K562 (cell line): ENCODE measurements at regions not wholly inside any gene's neighbourhood (a gene's known extent, or its start where the extent isn't known, plus 50 kb on each side); places are given as distances from the start of the nearest gene placed in this dataset.
A peak's percentile ranks its signal among the peaks of the same experiment; 100 is the strongest.

Experiments
- ATAC-seq: fragments of 200-7000 bp; cut with Tn5 transposase; 3 replicates; pipeline ENCODE4 v1.9.1; 2020; ENCODE audit warnings: moderate library complexity
- BruUV-seq: library from RNA; stranded (reverse); fragments of 400-500 nt; replicated peaks from 2 replicates; lab custom pipeline; 2021; lab: Mats Ljungman, UMichigan
- CTCF ChIA-PET: fragments of 300-600 bp; formaldehyde crosslinking; extraction: SDS; loops from one replicate; lab custom pipeline; 2021; ENCODE audit warnings: low intra/inter-chr PET ratio; lab: Yijun Ruan, JAX
- POLR2A ChIA-PET: fragments of 300-600, 350-650 bp; sonication (Branson Sonifier 250); formaldehyde crosslinking; extraction: SDS; loops from one replicate; lab custom pipeline; 2021; ENCODE audit warnings: antibody characterized with exemption, inconsistent platforms; lab: Yijun Ruan, JAX
- DNase-seq, 4 experiments: peaks; one replicate each; pipeline versions ENCODE4 v3.0.0 to v3.0.0-alpha.2; 2011 to 2018; ENCODE audit warnings: low spot score in 3 of 4, mixed read lengths in 3 of 4; ENCODE audit errors: extremely low read depth in 1 of 4
- FAIRE-seq: peaks from 2 replicates; lab custom pipeline; 2011; peaks lifted over from hg19 to GRCh38; lab: Jason Lieb, UNC
- H2AFZ ChIP-seq: 2 replicates; pipeline ENCODE4 v1.6.0; 2011; ENCODE audit warnings: low read depth, low read length, control low read depth, inconsistent platforms
- H3K27ac ChIP-seq: fragments of 200-600 bp; 3 replicates; pipeline ENCODE4 v1.8.0; 2011; ENCODE audit warnings: low read depth, mild to moderate bottlenecking, control low read depth, inconsistent platforms, low read length, moderate library complexity, mixed read lengths; ENCODE audit errors: extremely low read depth
- H3K27me3 ChIP-seq, 2 experiments: fragments of 300-600 bp in 1 of 2; 2 replicates in 1 of 2; 3 replicates in 1 of 2; pipeline versions ENCODE4 v1.6.0 to v1.8.0; 2011; ENCODE audit warnings: inconsistent platforms in 2 of 2, low read length in 2 of 2, mild to moderate bottlenecking in 1 of 2, mixed read lengths in 1 of 2, moderate library complexity in 1 of 2; ENCODE audit not compliant: control insufficient read depth in 2 of 2, insufficient read depth in 2 of 2
- H3K36me3 ChIP-seq: fragments of 300-600 bp; 3 replicates; pipeline ENCODE4 v1.8.0; 2011; ENCODE audit warnings: mild to moderate bottlenecking, low read length, inconsistent platforms; ENCODE audit not compliant: control insufficient read depth, insufficient read depth
- H3K4me1 ChIP-seq, 2 experiments: fragments of 200-600 bp in 1 of 2; replicated peaks in 1 of 2; 2 replicates in 1 of 2; 3 replicates in 1 of 2; pipeline versions ENCODE4 v1.5.1 to v1.8.0; 2011; ENCODE audit warnings: inconsistent platforms in 2 of 2, low read length in 2 of 2, mild to moderate bottlenecking in 1 of 2, mixed read lengths in 1 of 2, moderate library complexity in 1 of 2; ENCODE audit not compliant: control insufficient read depth in 2 of 2, insufficient read depth in 2 of 2
- H3K4me2 ChIP-seq: 2 replicates; pipeline ENCODE4 v1.6.1; 2011; ENCODE audit warnings: low read length, control low read depth, inconsistent platforms, mixed read lengths; ENCODE audit not compliant: insufficient read depth
- H3K4me3 ChIP-seq: fragments of 200-600 bp; sonication (generic), shearing (Covaris generic); 2 replicates; pipeline ENCODE4 v1.5.1; 2016; ENCODE audit warnings: control low read depth, inconsistent platforms
- H3K79me2 ChIP-seq: fragments of 200-600 bp; 3 replicates; pipeline ENCODE4 v1.8.0; 2011; ENCODE audit warnings: low read length, inconsistent platforms; ENCODE audit not compliant: control insufficient read depth, insufficient read depth
- H3K9ac ChIP-seq, 2 experiments: 2 replicates each; pipeline versions ENCODE4 v1.6.0 to v1.6.1; 2011; ENCODE audit warnings: low read depth in 2 of 2, low read length in 2 of 2, control low read depth in 1 of 2, inconsistent platforms in 1 of 2, mild to moderate bottlenecking in 1 of 2, mixed read lengths in 1 of 2; ENCODE audit not compliant: insufficient read depth in 1 of 2
- H3K9me1 ChIP-seq: one replicate; pipeline ENCODE4 v1.6.0; 2011; ENCODE audit warnings: inconsistent platforms, mild to moderate bottlenecking, low read length, moderate library complexity; ENCODE audit not compliant: control insufficient read depth, insufficient read depth
- H3K9me3 ChIP-seq: replicated peaks from 2 replicates; pipeline ENCODE4 v1.5.1; 2011; ENCODE audit warnings: low read depth, low read length, inconsistent platforms; ENCODE audit not compliant: control insufficient read depth, insufficient read depth
- H4K20me1 ChIP-seq: replicated peaks from 2 replicates; pipeline ENCODE4 v1.6.1; 2011; ENCODE audit warnings: low read length, inconsistent platforms, mixed read lengths; ENCODE audit not compliant: control insufficient read depth, insufficient read depth
- BRCA1 ChIP-seq, 2 experiments: fragments of 450-650 bp in 1 of 2; sonication (generic) in 1 of 2; formaldehyde crosslinking in 1 of 2; IDR thresholded peaks; 2 replicates each; pipeline versions ENCODE4 v1.5.0 to v1.6.1; 2017 to 2020; ENCODE audit warnings: mild to moderate bottlenecking in 1 of 2, missing genetic modification reagents in 1 of 2
- CBFA2T2 ChIP-seq: fragments of 450-650 bp; conservative IDR thresholded peaks from 2 replicates; pipeline ENCODE4 v1.6.1; 2017; ENCODE audit warnings: mild to moderate bottlenecking
- CBX5 ChIP-seq: IDR thresholded peaks from 2 replicates; pipeline ENCODE4 v1.6.1; 2014; ENCODE audit warnings: low read depth, borderline replicate concordance
- CTCFL ChIP-seq: IDR thresholded peaks from 2 replicates; pipeline ENCODE4 v1.6.1; 2011; ENCODE audit warnings: borderline replicate concordance, low read depth, mild to moderate bottlenecking, moderate library complexity, low read length; ENCODE audit not compliant: insufficient read depth, poor library complexity, severe bottlenecking
- EGR1 ChIP-seq: fragments of 450-650 bp; conservative IDR thresholded peaks from 2 replicates; pipeline ENCODE4 v1.6.1; 2017; ENCODE audit warnings: mild to moderate bottlenecking
- NFIC ChIP-seq: fragments of 450-650 bp; IDR thresholded peaks from 2 replicates; pipeline ENCODE4 v1.6.1; 2017; ENCODE audit warnings: mild to moderate bottlenecking, inconsistent platforms
- PPARD ChIP-seq: fragments of 250-450 bp; sonication (Bioruptor Pico); IDR thresholded peaks from 2 replicates; pipeline ENCODE4 v1.8.0; 2022; ENCODE audit warnings: inconsistent platforms, mild to moderate bottlenecking, moderate library complexity
- PTRF ChIP-seq: fragments of 450-650 bp; IDR thresholded peaks from 2 replicates; pipeline ENCODE4 v1.6.1; 2016; ENCODE audit warnings: mild to moderate bottlenecking, missing genetic modification characterization, missing compliant biosample characterization
- SOX6 ChIP-seq: fragments of 450-650 bp; IDR thresholded peaks from 2 replicates; pipeline ENCODE4 v1.6.1; 2014; ENCODE audit warnings: mild to moderate bottlenecking
- ZBTB2 ChIP-seq: fragments of 450-650 bp; IDR thresholded peaks from 2 replicates; pipeline ENCODE4 v1.6.1; 2016; ENCODE audit warnings: antibody characterized with exemption
- ZKSCAN3 ChIP-seq: fragments of 250-450 bp; sonication (Bioruptor Pico); IDR thresholded peaks from 2 replicates; pipeline ENCODE4 v1.4.0; 2020
- ZNF197 ChIP-seq: fragments of 200-800 bp; sonication (Bioruptor generic); IDR thresholded peaks from 2 replicates; pipeline ENCODE4 v1.6.1; 2016; ENCODE audit warnings: low read depth, missing genetic modification characterization, missing compliant biosample characterization
- ZNF507 ChIP-seq: conservative IDR thresholded peaks from 2 replicates; pipeline ENCODE4 v1.6.1; 2017; ENCODE audit warnings: missing genetic modification characterization, missing compliant biosample characterization
- ZNF830 ChIP-seq: fragments of 250-450 bp; sonication (Bioruptor Pico); IDR thresholded peaks from 2 replicates; pipeline ENCODE4 v1.5.0; 2021; ENCODE audit warnings: mild to moderate bottlenecking
- WGBS: fragments of 100-300 bp; shearing (Covaris generic); methylation state at CpG from one replicate; pipeline ENCODE4 v1.1.6; 2016; ENCODE audit warnings: low coverage, mixed read lengths; ENCODE audit not compliant: insufficient coverage; ENCODE audit errors: missing lambda C conversion rate; 5-methylcytosine and 5-hydroxymethylcytosine counted together
- in situ Hi-C: fragments of 300-500 bp; cut with MboI; formaldehyde crosslinking; loops from 4 replicates; pipeline ENCODE4 v1.15.0; 2018; ENCODE audit warnings: inconsistent platforms, mixed read lengths
- intact Hi-C: fragments of 100-400 bp; cut with micrococcal nuclease; formaldehyde crosslinking; loops from 2 replicates; pipeline ENCODE4 v1.14.2; 2022

GRCh38 chr6:79134699-79135474 lies 56.8 kb upstream of the PHIP start:
- Histone ChIP-seq H3K9me1 (no peaks in the 10 kb centered on the region), H3K27ac (no peak overlapping the region), H3K79me2 (no peaks in the 10 kb centered on the region), H3K27me3 (peaks cover 0 to 2% of the 10 kb centered on the region in 2 experiments; a peak in 2 of 5 replicates), H2AFZ (no peak overlapping the region), H3K4me1 (no peaks in the 10 kb centered on the region), H3K9me3 (no peaks in the 10 kb centered on the region), H3K36me3 (no peaks in the 10 kb centered on the region), H3K4me2 (no peak overlapping the region), H4K20me1 (no peaks in the 10 kb centered on the region), H3K4me3 (no peak overlapping the region), H3K9ac (no peak overlapping the region)
- ChIA-PET POLR2A (no interaction called here), CTCF (no interaction called here)
- BruUV-seq: no TSS peak
- in situ Hi-C loops: no loop called here
- ATAC-seq (no peak), FAIRE-seq (no peak), DNase-seq (no peak)
- intact Hi-C loops: no loop called here
- 0% methylated on average over 2 of the region's 2 CpGs for WGBS
- TF ChIP-seq NFIC (peak; percentile 73), CBFA2T2 (no peak)

DNA sequence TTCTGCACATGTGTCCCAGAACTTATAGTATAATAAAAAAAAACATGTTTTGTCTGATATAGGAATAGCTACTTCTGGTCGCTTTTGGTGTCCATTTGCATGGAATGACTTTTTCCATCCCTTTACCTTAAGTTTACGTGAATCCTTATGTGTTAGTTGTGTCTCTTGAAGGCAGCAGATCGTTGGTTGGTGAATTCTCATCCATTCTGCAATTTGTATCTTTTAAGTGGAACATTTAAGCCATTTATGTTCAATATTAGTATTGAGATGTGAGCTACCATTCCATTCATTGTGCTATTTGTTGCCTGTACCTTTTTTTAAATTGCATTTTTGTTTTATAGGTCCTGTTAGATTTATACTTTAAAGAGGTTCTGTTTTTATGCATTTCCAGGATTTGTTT lies 55.1 kb upstream of the PHIP start:
- FAIRE-seq (no peak), ATAC-seq (no peak), DNase-seq (no peak)
- no peak overlapping the region for H3K27ac ChIP-seq
- H3K9me3 ChIP-seq: no peaks in the 10 kb centered on the region
- ChIA-PET POLR2A (no interaction called here), CTCF (no interaction called here)
- no peaks in the 10 kb centered on the region for H3K9me1 ChIP-seq
- H4K20me1 ChIP-seq: no peaks in the 10 kb centered on the region
- no peaks in the 10 kb centered on the region for H3K4me1 ChIP-seq
- no TSS peak for BruUV-seq
- in situ Hi-C loops: no loop called here
- H3K36me3 ChIP-seq: no peaks in the 10 kb centered on the region
- no peak overlapping the region for H3K4me2 ChIP-seq
- H3K4me3 ChIP-seq: no peak overlapping the region
- intact Hi-C loops: no loop called here
- peaks cover 0 to 2% of the 10 kb centered on the region in 2 experiments; a peak in 2 of 5 replicates for H3K27me3 ChIP-seq
- 0% methylated on average over 3 of the region's 3 CpGs for WGBS
- H3K79me2 ChIP-seq: no peaks in the 10 kb centered on the region
- no peak overlapping the region for H2AFZ ChIP-seq
- H3K9ac ChIP-seq: no peak overlapping the region
- no peak for TF ChIP-seq BRCA1 (IDR thresholded peaks at IDR 0.05)
- no peak for TF ChIP-seq BRCA1 (CRISPR knock-in tag; IDR thresholded peaks at IDR 0.05)
- TF ChIP-seq PPARD (CRISPR knock-in tag): no peak
- TF ChIP-seq EGR1: no peak
- no peak for TF ChIP-seq PTRF
- TF ChIP-seq ZNF830: no peak
- no peak for TF ChIP-seq ZNF507 (tag)
- no peak for TF ChIP-seq CTCFL
- no peak for TF ChIP-seq SOX6
- no peak for TF ChIP-seq CBX5
- TF ChIP-seq ZBTB2: no peak
- no peak for TF ChIP-seq ZNF197 (CRISPR knock-in tag)
- no peak for TF ChIP-seq ZKSCAN3
